ENCODE measurements at regions not wholly inside any gene's neighbourhood (a gene's known extent, or its start where the extent isn't known, plus 50 kb on each side); places are given as distances from the start of the nearest gene placed in this dataset.

DNA sequence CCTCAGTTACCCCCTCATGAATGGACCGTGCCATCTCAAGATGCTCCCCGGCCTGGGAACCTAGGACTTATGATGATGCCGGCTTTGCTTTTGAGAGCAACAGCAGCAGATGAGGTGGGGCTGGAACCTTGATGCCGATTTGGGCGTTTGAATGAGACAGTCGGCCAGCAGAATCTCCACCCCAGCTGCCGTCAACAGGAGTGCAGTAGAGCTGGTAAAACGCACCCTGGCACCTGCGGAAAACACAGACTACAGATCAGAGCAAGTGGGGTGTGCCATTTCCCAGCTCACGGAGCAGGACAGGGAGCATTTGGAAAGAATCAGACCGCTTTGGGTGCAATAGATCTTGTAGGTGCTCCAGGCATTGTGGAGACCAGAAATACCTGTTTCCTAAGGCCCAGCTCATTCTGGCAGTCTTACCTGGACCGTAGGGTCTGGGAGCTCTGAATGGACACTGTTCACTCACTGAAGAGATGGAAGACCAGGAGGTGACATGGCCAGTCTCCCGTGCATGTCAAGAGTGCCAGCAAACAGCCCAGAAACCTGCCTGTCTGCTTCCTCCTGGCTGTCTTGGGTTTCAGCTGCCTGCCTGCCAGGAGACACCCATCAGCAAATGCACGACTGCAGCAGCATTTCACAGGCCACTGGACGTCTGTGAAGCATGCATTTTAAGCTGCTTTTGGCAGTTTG is 317.7 kb upstream of the IRX4 start:
- DNase-seq: no peak
- no peak overlapping the region for H3K4me3 Mint-ChIP-seq
- no peaks in the 10 kb centered on the region for H3K36me3 Mint-ChIP-seq (ENCODE audit: low read depth)
- no peak overlapping the region for H3K27ac Mint-ChIP-seq
- no peaks in the 10 kb centered on the region for H3K4me1 Mint-ChIP-seq
- POLR2A ChIA-PET: no interaction called here
- CTCF ChIA-PET: no interaction called here
- peaks cover 3% of the 10 kb centered on the region for H3K9me3 Mint-ChIP-seq
- H3K27me3 Mint-ChIP-seq: no peaks in the 10 kb centered on the region

DNA sequence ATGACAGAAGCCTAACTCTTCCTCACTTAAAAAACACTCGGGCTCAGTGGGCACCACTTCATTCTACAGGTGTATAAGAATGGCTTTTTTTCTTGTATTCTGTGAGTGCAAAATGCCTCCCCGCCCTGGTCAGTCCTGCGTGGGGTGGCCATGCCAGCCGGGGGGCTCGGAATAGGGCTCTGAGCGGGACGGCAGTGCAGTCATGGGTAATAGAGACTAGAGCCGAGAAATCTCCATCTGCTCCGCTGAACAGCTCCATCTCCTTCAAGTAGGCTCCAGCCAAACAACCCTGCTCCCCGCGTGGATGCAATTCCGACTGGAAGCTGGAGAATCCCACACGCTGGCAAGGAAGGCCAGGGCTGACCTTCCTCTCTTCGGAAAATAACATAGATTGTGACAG is 317.0 kb upstream of the IRX4 start:
- ChIA-PET CTCF (no interaction called here), POLR2A (no interaction called here)
- no peak for DNase-seq
- no peak overlapping the region for H3K4me3 Mint-ChIP-seq
- no peak overlapping the region for H3K27ac Mint-ChIP-seq
- H3K4me1 Mint-ChIP-seq: no peaks in the 10 kb centered on the region
- peaks cover 8% of the 10 kb centered on the region for H3K9me3 Mint-ChIP-seq
- H3K27me3 Mint-ChIP-seq: no peaks in the 10 kb centered on the region
- no peaks in the 10 kb centered on the region for H3K36me3 Mint-ChIP-seq (ENCODE audit: low read depth)

DNA sequence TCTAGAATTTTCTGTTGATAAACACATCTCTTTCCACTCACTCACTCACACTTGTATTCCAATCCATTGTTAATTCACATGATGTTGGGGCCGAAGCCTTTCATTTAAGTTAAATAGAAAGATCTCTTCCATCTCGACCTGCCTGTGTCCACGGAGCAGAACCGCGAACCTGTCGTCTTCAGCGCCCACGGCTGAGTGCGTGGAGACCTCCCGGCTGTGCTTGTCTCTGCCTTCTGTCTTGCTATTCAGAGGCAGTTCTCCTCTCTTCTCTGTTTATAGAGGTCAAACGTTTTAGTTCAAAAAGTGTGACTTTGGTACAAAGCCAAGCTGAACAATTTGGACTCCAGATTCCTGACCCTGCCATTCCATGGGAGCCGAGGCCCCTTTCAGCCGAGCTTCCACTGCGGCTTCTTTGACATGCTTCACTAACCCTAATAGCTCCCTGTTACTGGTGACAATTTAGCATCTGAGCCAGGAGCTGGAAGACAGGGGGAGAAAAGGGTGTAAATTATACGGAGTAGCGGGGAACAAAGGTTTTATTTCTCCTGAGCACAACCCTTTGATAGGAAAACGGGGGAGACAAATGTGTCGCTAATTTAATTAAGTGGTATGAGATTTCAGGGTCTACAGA is 314.4 kb upstream of the IRX4 start:
- no peak for DNase-seq
- peaks cover 8% of the 10 kb centered on the region for H3K9me3 Mint-ChIP-seq

DNA sequence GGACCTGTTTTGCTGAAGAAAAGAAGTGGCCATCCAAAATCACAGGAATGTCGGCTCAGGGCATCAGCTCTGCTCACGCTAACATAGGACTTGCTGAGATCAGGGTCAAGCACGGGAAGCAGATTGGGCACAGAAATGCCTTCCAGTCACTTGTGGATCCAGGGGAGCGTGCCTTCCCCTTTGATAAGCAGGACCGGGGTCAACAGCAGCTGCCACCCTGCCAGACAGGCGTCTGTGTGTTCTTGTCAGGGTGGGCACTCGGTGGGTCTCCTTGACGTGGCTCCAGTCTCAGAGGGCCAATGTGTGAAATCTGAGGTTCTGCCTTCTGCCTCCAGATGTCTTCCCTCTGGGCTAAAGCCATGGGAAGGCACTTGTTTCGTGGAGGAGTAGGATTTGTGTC is 313.7 kb upstream of the IRX4 start:
- H3K27ac Mint-ChIP-seq: no peak overlapping the region
- H3K4me1 Mint-ChIP-seq: no peaks in the 10 kb centered on the region
- H3K36me3 Mint-ChIP-seq (ENCODE audit: low read depth): no peaks in the 10 kb centered on the region
- H3K9me3 Mint-ChIP-seq: peaks cover 8% of the 10 kb centered on the region
- no peak overlapping the region for H3K4me3 Mint-ChIP-seq
- DNase-seq: no peak
- ChIA-PET CTCF (interaction anchor here (0.6 to 1.0 kb wide), 2 partner anchors 14 to 688 kb away, joined by 3 to 5 read pairs; no protein-coding TSS in a partner anchor), POLR2A (no interaction called here)
- H3K27me3 Mint-ChIP-seq: no peaks in the 10 kb centered on the region

More for the DNA sequence above, 314.4 kb upstream of the IRX4 start:
- ChIA-PET POLR2A (no interaction called here), CTCF (interaction anchor here (1.0 kb wide), 1 partner anchor 14 kb away, joined by 3 read pairs; no protein-coding TSS in a partner anchor)
- Mint-ChIP-seq H3K36me3 (ENCODE audit: low read depth) (no peaks in the 10 kb centered on the region), H3K27me3 (no peaks in the 10 kb centered on the region), H3K27ac (no peak overlapping the region), H3K4me1 (no peaks in the 10 kb centered on the region), H3K4me3 (no peak overlapping the region)

DNA sequence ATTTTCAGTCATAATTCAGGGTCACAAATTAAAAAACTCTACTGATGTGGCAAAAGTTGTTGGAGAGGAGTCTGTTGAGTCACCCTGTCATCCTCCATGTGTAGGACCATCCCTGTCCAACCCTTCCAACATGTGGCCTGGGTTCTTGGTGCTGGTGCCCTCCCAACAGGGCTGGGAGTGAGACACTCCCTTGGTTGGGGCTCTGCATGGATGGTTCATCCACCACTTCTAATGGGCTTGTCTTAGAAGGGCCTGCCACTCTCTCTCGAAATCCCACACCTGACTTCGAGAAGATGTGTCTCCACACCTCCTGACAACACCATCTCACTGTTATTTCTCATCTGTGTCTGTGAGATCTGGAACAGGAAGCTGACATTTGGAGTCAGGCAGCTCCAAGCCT is 312.2 kb upstream of the IRX4 start:
- POLR2A ChIA-PET: no interaction called here
- no peak overlapping the region for H3K27ac Mint-ChIP-seq

DNA sequence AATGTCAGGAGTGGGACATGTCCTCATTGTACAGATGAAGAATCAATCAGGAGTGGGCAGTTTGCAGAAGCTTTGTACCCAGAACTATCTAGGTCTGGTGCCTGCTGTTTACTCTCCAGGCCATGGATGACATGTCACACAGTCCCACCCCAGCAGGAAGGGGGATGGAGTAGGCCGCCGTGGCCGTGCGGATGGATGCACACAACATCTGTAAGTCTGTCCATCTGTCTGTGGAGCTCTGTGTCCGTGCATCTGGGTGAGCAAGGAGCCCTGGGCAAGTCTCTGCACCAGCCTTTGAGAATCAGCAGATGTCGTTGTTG is 311.5 kb upstream of the IRX4 start:
- H3K4me1 Mint-ChIP-seq: no peaks in the 10 kb centered on the region
- peaks cover 2% of the 10 kb centered on the region for H3K27me3 Mint-ChIP-seq
- POLR2A ChIA-PET: no interaction called here
- no peak for DNase-seq
- H3K4me3 Mint-ChIP-seq: no peak overlapping the region
- no peaks in the 10 kb centered on the region for H3K36me3 Mint-ChIP-seq (ENCODE audit: low read depth)
- peaks cover 8% of the 10 kb centered on the region for H3K9me3 Mint-ChIP-seq
- H3K27ac Mint-ChIP-seq: no peak overlapping the region
- CTCF ChIA-PET: no interaction called here

More for the DNA sequence above, 312.2 kb upstream of the IRX4 start:
- CTCF ChIA-PET: no interaction called here
- Mint-ChIP-seq H3K4me1 (no peaks in the 10 kb centered on the region), H3K4me3 (no peak overlapping the region), H3K27me3 (peaks cover 2% of the 10 kb centered on the region), H3K36me3 (ENCODE audit: low read depth) (no peaks in the 10 kb centered on the region), H3K9me3 (peaks cover 8% of the 10 kb centered on the region)
- no peak for DNase-seq

DNA sequence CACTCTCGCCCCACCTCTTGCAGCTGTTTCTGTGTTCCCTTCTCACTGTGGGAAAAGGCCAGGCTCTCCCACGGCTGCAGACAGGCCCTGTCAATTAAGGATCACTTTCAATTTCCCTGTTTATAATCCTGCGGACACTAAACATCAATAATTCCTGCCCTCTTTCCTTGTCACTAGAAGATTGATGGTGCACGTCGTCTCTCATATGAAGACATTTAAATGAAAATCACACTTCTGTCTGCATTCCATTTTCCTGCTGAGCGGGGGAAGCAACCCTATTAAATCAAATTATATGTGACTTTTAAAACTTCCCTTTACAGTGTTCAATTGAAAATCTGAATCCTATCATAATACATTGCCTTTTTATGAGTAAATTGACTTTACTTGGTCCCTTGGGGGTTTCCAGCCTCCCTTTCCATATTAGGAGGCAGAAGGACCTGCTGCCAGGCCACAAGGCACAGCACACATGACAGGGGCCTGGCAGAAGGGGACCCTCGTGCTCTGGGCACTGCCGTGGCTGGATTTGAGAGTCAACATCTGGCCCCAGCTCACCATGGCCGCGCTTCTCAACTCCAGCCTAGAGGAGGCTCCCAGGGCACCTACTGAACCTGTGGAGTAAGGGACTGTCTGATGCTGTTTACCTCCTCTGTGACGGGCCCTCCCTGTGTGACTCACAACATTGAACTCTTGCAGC is 311.0 kb upstream of the IRX4 start:
- no peak for DNase-seq
- H3K4me1 Mint-ChIP-seq: no peaks in the 10 kb centered on the region

DNA sequence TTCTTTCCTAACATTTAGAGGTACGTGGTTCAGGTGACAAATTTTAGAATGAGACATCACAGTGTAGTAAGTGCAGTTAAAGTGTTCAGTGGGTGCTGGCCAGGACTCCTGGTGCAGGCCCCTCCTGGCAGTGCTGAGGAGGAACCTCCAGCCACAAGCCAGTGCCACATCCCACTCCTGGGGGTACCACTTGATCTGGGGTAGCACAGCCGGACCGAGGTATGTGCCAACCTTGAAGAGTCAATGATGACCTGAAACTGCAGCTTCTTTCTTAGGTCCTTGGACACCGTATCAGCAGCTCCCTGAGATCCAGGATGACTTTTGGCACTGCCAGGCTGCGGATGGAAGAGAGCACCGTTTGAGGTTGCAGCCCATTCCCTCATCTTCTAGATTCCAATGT is 310.4 kb upstream of the IRX4 start:
- Mint-ChIP-seq H3K27ac (no peak overlapping the region), H3K36me3 (ENCODE audit: low read depth) (no peaks in the 10 kb centered on the region), H3K9me3 (peaks cover 8% of the 10 kb centered on the region), H3K27me3 (peaks cover 2% of the 10 kb centered on the region), H3K4me3 (no peak overlapping the region), H3K4me1 (no peaks in the 10 kb centered on the region)
- ChIA-PET CTCF (no interaction called here), POLR2A (no interaction called here)
- DNase-seq: no peak

More for the DNA sequence above, 311.0 kb upstream of the IRX4 start:
- POLR2A ChIA-PET: no interaction called here
- H3K4me3 Mint-ChIP-seq: no peak overlapping the region
- CTCF ChIA-PET: no interaction called here
- no peak overlapping the region for H3K27ac Mint-ChIP-seq
- H3K9me3 Mint-ChIP-seq: peaks cover 8% of the 10 kb centered on the region
- H3K27me3 Mint-ChIP-seq: peaks cover 2% of the 10 kb centered on the region
- H3K36me3 Mint-ChIP-seq (ENCODE audit: low read depth): no peaks in the 10 kb centered on the region

DNA sequence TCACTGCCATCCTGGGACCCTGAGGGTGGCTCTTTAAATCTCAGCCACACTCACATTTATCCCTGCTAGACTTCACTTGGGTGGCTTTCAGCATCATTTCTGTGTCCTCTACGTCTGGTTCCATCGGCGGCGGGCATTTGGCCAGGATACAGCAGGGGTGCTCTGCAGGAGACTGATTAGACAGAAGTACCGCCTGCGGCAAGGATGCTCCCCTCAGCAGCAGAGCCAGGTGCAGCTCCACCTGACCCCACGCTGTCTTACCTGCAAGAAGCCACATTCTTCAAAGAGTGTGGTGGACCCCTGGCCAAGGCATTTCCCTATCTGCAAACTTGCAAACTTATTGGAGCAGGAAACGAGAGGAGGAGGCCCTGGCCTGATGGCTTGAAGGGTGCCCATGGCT is 309.8 kb upstream of the IRX4 start:
- no peak for DNase-seq

DNA sequence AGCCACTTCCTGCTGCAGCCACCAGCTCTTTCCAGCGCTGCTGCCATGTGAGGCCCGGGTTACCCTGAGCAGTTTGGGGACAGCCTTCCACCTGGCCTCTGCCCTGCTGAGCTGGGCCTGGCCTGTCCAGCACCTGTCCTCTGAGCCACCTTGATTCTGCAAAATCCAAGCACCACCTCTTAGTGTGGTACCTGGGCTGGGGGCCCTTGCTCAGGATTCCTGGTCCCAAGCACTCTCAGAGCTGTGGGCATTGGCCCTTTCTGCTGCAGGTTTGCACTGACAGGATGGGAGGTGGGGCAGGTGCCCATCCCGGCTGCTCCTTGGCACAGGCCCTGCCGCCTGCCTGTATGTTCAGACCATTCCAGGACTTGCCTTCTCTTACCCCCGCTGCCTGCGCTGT is 309.2 kb upstream of the IRX4 start:
- ChIA-PET POLR2A (no interaction called here), CTCF (no interaction called here)
- H3K4me3 Mint-ChIP-seq: no peak overlapping the region
- peaks cover 2% of the 10 kb centered on the region for H3K27me3 Mint-ChIP-seq
- H3K9me3 Mint-ChIP-seq: peaks cover 8% of the 10 kb centered on the region
- no peaks in the 10 kb centered on the region for H3K4me1 Mint-ChIP-seq
- H3K36me3 Mint-ChIP-seq (ENCODE audit: low read depth): no peaks in the 10 kb centered on the region
- no peak overlapping the region for H3K27ac Mint-ChIP-seq
- no peak for DNase-seq

More for the DNA sequence above, 309.8 kb upstream of the IRX4 start:
- no peak overlapping the region for H3K27ac Mint-ChIP-seq
- ChIA-PET POLR2A (no interaction called here), CTCF (no interaction called here)
- H3K4me1 Mint-ChIP-seq: no peaks in the 10 kb centered on the region
- peaks cover 2% of the 10 kb centered on the region for H3K27me3 Mint-ChIP-seq
- H3K4me3 Mint-ChIP-seq: no peak overlapping the region
- H3K36me3 Mint-ChIP-seq (ENCODE audit: low read depth): no peaks in the 10 kb centered on the region
- H3K9me3 Mint-ChIP-seq: peaks cover 8% of the 10 kb centered on the region

DNA sequence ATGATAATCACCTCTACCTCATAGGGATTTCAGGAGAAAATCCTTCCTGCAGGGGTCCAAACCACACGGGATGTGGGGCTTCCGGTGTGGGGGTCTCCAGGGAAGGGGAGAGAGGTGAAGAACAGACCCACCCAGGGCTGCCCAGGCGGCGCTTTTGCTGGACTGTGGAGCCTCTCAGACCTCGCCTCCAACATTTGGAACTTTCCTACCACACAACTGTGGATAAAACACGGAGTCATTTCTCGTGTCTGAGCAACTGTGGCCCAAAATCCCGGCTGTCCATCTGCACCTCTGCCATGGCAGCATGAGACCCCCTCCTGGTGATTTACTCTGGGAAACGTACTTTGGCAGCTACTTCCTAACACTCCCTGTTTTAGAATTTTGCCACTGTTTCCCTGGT is 307.8 kb upstream of the IRX4 start:
- no peaks in the 10 kb centered on the region for H3K36me3 Mint-ChIP-seq (ENCODE audit: low read depth)
- no peak for DNase-seq
- ChIA-PET CTCF (no interaction called here), POLR2A (no interaction called here)
- no peak overlapping the region for H3K27ac Mint-ChIP-seq
- no peak overlapping the region for H3K4me3 Mint-ChIP-seq
- H3K4me1 Mint-ChIP-seq: no peaks in the 10 kb centered on the region
- peaks cover 5% of the 10 kb centered on the region for H3K9me3 Mint-ChIP-seq
- peaks cover 2% of the 10 kb centered on the region for H3K27me3 Mint-ChIP-seq

DNA sequence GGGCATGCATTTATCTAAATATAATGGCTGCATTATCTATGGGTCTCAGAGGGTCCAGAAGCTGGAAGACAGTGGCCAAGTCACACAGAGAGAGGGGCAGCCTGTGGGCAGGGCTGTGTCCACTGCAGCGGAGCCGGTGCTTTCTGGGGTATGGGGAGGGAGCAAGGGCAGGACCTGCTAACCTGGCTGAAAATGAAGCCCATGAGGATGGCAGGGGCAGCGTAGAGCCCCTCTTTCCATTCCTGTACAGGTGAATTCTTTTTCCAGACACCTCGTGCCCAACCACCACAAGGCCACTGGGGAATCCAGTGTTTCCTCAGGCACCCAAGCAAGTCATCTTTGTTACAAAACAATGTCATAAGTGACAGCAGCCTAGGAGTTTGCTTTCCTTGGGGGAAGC is 305.9 kb upstream of the IRX4 start:
- Mint-ChIP-seq H3K36me3 (ENCODE audit: low read depth) (no peaks in the 10 kb centered on the region), H3K27me3 (peaks cover 2% of the 10 kb centered on the region), H3K4me3 (no peak overlapping the region), H3K27ac (no peak overlapping the region), H3K4me1 (no peaks in the 10 kb centered on the region), H3K9me3 (no peaks in the 10 kb centered on the region)
- ChIA-PET CTCF (no interaction called here), POLR2A (no interaction called here)
- no peak for DNase-seq

DNA sequence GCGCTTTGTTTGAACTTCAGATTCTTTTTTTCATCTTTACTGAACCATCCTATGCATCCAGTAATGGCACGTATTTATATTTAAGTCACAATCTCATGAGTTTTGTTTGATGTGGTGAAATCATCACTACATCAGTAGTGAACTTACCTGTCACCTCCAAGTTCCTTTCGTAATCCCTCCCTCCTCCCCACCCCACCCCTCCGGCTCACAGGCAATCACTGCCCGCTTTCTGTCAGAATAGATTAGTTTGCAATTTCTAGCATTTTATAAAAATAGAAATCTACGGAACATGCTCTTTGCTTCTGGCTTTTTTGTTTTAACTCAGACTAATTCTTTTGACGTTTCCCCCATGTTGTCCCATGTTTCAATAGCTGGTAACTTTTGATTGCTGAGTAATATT is 305.4 kb upstream of the IRX4 start:
- no peak overlapping the region for H3K4me3 Mint-ChIP-seq
- no peak overlapping the region for H3K27ac Mint-ChIP-seq
- peaks cover 2% of the 10 kb centered on the region for H3K27me3 Mint-ChIP-seq
- H3K9me3 Mint-ChIP-seq: no peaks in the 10 kb centered on the region
- CTCF ChIA-PET: no interaction called here
- no peaks in the 10 kb centered on the region for H3K4me1 Mint-ChIP-seq
- POLR2A ChIA-PET: no interaction called here
- no peak for DNase-seq
- no peaks in the 10 kb centered on the region for H3K36me3 Mint-ChIP-seq (ENCODE audit: low read depth)

DNA sequence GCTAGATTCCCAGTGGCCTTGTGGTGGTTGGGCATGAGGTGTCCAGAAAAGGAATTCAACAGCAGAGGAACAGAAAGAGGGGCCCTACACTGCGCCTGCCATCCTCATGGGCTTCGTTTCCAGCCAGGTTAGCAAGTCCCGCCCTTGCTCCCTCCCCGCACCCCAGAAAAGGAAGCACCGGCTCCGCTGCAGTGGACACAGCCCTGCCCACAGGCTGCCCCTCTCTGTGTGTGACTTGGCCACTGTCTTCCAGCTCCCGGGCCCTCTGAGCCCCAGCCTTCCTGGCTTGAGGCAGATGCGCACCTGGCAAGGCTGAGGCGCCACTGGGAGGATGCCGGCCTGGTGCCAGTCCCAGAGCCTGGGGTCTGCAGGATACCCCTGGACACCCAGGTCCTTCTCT is 305.0 kb upstream of the IRX4 start:
- ChIA-PET POLR2A (no interaction called here), CTCF (no interaction called here)
- no peak for DNase-seq
- no peak overlapping the region for H3K27ac Mint-ChIP-seq
- no peaks in the 10 kb centered on the region for H3K36me3 Mint-ChIP-seq (ENCODE audit: low read depth)
- no peak overlapping the region for H3K4me3 Mint-ChIP-seq
- H3K9me3 Mint-ChIP-seq: no peaks in the 10 kb centered on the region
- no peaks in the 10 kb centered on the region for H3K4me1 Mint-ChIP-seq
- peaks cover 2% of the 10 kb centered on the region for H3K27me3 Mint-ChIP-seq
